HepG2 (cell line): ENCODE measurements at regions not wholly inside any gene's neighbourhood (a gene's known extent, or its start where the extent isn't known, plus 50 kb on each side); places are given as distances from the start of the nearest gene placed in this dataset.

ENCODE experiments used
- ATAC-seq: fragments of 200-7000 bp; cut with Tn5 transposase; 3 replicates; pipeline ENCODE4 v1.9.1; 2020; ENCODE audit warnings: mild to moderate bottlenecking, moderate library complexity
- BruUV-seq: library from RNA; stranded (reverse); fragments of 400-500 nt; replicated peaks from 2 replicates; lab custom pipeline; 2021; lab: Mats Ljungman, UMichigan
- CTCF ChIA-PET: fragments of 300-600 bp; formaldehyde crosslinking; extraction: SDS; loops from one replicate; lab custom pipeline; 2021; ENCODE audit warnings: low total read pairs, inconsistent platforms, low intra/inter-chr PET ratio; lab: Yijun Ruan, JAX
- POLR2A ChIA-PET: fragments of 350-600 bp; sonication (Branson Sonifier 250); formaldehyde crosslinking; loops from one replicate; lab custom pipeline; 2020; ENCODE audit warnings: antibody characterized with exemption, inconsistent platforms; lab: Yijun Ruan, JAX
- DNase-seq: peaks from one replicate; pipeline ENCODE4 v3.0.0-alpha.2; 2015; ENCODE audit warnings: low spot score
- FAIRE-seq: peaks from 3 replicates; lab custom pipeline; 2011; peaks lifted over from hg19 to GRCh38; lab: Jason Lieb, UNC
- H2AFZ ChIP-seq: one replicate; pipeline ENCODE4 v1.6.1; 2011; ENCODE audit warnings: low read length, inconsistent platforms
- H3K27ac ChIP-seq: fragments of 300-600 bp; 3 replicates; pipeline ENCODE4 v1.8.0; 2011; ENCODE audit warnings: mixed run types, mild to moderate bottlenecking, mixed read lengths, low read length, inconsistent platforms; ENCODE audit not compliant: insufficient read depth; ENCODE audit errors: extremely low read length
- H3K27me3 ChIP-seq, 2 experiments: fragments of 200-600 bp in 1 of 2; 2 replicates in 1 of 2; 3 replicates in 1 of 2; pipeline versions ENCODE4 v1.6.0 to v1.8.0; 2011; ENCODE audit warnings: low read length in 2 of 2, mild to moderate bottlenecking in 2 of 2, moderate library complexity in 2 of 2, inconsistent platforms in 1 of 2; ENCODE audit not compliant: insufficient read depth in 2 of 2, control insufficient read depth in 1 of 2
- H3K36me3 ChIP-seq, 2 experiments: fragments of 200-600 bp in 1 of 2; replicated peaks in 1 of 2; 2 replicates in 1 of 2; 3 replicates in 1 of 2; pipeline versions ENCODE4 v1.5.1 to v1.8.0; 2011; ENCODE audit warnings: low read length in 2 of 2, inconsistent platforms in 1 of 2; ENCODE audit not compliant: insufficient read depth in 2 of 2, control insufficient read depth in 1 of 2
- H3K4me1 ChIP-seq: 2 replicates; pipeline ENCODE4 v1.5.1; 2012; ENCODE audit warnings: low read length, inconsistent platforms; ENCODE audit not compliant: insufficient read depth
- H3K4me2 ChIP-seq: 2 replicates; pipeline ENCODE4 v1.6.0; 2011; ENCODE audit warnings: low read depth, low read length, inconsistent platforms
- H3K4me3 ChIP-seq, 3 experiments: fragments of 200-600 bp in 1 of 3; sonication (generic), shearing (Covaris generic) in 1 of 3; replicated peaks in 1 of 3; 2 replicates each; pipeline ENCODE4 v1.5.1; 2011 to 2016; ENCODE audit warnings: low read length in 3 of 3, inconsistent platforms in 2 of 3, low read depth in 2 of 3, mild to moderate bottlenecking in 2 of 3, control low read depth in 1 of 3, mixed read lengths in 1 of 3; ENCODE audit not compliant: insufficient read depth in 1 of 3
- H3K79me2 ChIP-seq: one replicate; pipeline ENCODE4 v1.6.1; 2011; ENCODE audit warnings: low read length, inconsistent platforms; ENCODE audit not compliant: insufficient read depth
- H3K9ac ChIP-seq: 2 replicates; pipeline ENCODE4 v1.6.0; 2011; ENCODE audit warnings: mild to moderate bottlenecking, low read depth, low read length, inconsistent platforms; ENCODE audit not compliant: insufficient read depth
- H3K9me3 ChIP-seq: 2 replicates; pipeline ENCODE4 v1.5.1; 2012; ENCODE audit warnings: mild to moderate bottlenecking, low read length
- H4K20me1 ChIP-seq: 2 replicates; pipeline ENCODE4 v1.6.0; 2011; ENCODE audit warnings: inconsistent platforms, mild to moderate bottlenecking, low read length, moderate library complexity; ENCODE audit not compliant: insufficient read depth
- ADNP ChIP-seq: sonication (generic); formaldehyde crosslinking; IDR thresholded peaks from 2 replicates; pipeline ENCODE4 v1.4.0; 2020; ENCODE audit warnings: missing genetic modification reagents
- CBFB ChIP-seq: sonication (generic); formaldehyde crosslinking; IDR thresholded peaks from 2 replicates; pipeline ENCODE4 v1.4.0; 2020; ENCODE audit warnings: missing genetic modification reagents
- CCDC6 ChIP-seq: sonication (generic); formaldehyde crosslinking; IDR thresholded peaks from 2 replicates; pipeline ENCODE4 v1.8.1; 2022; ENCODE audit warnings: mild to moderate bottlenecking, missing genetic modification reagents, moderate library complexity
- EZH2 ChIP-seq: conservative IDR thresholded peaks from 2 replicates; pipeline ENCODE4 v1.6.1; 2012; ENCODE audit warnings: mild to moderate bottlenecking, low read depth, low read length, moderate library complexity
- HCFC1 ChIP-seq: fragments of 150-350 bp; IDR thresholded peaks from 2 replicates; pipeline ENCODE4 v1.6.1; 2014; ENCODE audit warnings: low read depth, low read length
- IKZF5 ChIP-seq: IDR thresholded peaks from 2 replicates; pipeline ENCODE4 v1.6.1; 2018; ENCODE audit warnings: missing genetic modification reagents, mild to moderate bottlenecking, missing compliant biosample characterization
- RBAK ChIP-seq: sonication (generic); formaldehyde crosslinking; IDR thresholded peaks from 2 replicates; pipeline ENCODE4 v1.5.1; 2020; ENCODE audit warnings: mild to moderate bottlenecking, missing genetic modification reagents
- RELA ChIP-seq: sonication (generic); formaldehyde crosslinking; IDR thresholded peaks from 2 replicates; pipeline ENCODE4 v1.4.0; 2020; ENCODE audit warnings: missing genetic modification reagents
- RFXAP ChIP-seq: sonication (generic); formaldehyde crosslinking; IDR thresholded peaks from 2 replicates; pipeline ENCODE4 v1.4.0; 2020; ENCODE audit warnings: missing genetic modification reagents, borderline replicate concordance
- ZNF326 ChIP-seq: sonication (generic); formaldehyde crosslinking; IDR thresholded peaks from 2 replicates; pipeline ENCODE4 v1.4.0; 2020; ENCODE audit warnings: missing genetic modification reagents, borderline replicate concordance
- ZNF841 ChIP-seq: sonication (generic); formaldehyde crosslinking; IDR thresholded peaks from 2 replicates; pipeline ENCODE4 v1.8.1; 2023; ENCODE audit warnings: missing genetic modification reagents, borderline replicate concordance
- WGBS: methylation state at CpG from one replicate; pipeline ENCODE4 v1.1.6; 2017; ENCODE audit warnings: low lambda C conversion rate; 5-methylcytosine and 5-hydroxymethylcytosine counted together
- in situ Hi-C: cut with HindIII; loops from 2 replicates; pipeline ENCODE4 v1.10.0; 2017; ENCODE audit warnings: low pct_unique_long_range_greater_than_20kb; ENCODE audit not compliant: extremely low pct_ligation_motif_present
- intact Hi-C: fragments of 100-400 bp; cut with micrococcal nuclease; formaldehyde crosslinking; loops from one replicate; pipeline ENCODE4 v1.10.0; 2022; ENCODE audit not compliant: unreplicated experiment

GRCh38 chr2:16136461-16137035 lies 196.2 kb downstream of the MYCN start:
- H3K4me1 ChIP-seq, result no peaks in the 10 kb centered on the region
- ATAC-seq, result no peak
- H3K79me2 ChIP-seq, result no peaks in the 10 kb centered on the region
- no peak overlapping the region for H3K27ac ChIP-seq
- no peak overlapping the region for H3K9ac ChIP-seq
- TF ChIP-seq HCFC1, result no peak
- TF ChIP-seq CBFB (CRISPR knock-in tag), result no peak
- TF ChIP-seq RFXAP (CRISPR knock-in tag), result no peak
- no peak for TF ChIP-seq RELA
- no peak for TF ChIP-seq EZH2
- no peak for TF ChIP-seq ADNP (CRISPR knock-in tag)
- TF ChIP-seq CCDC6, result no peak
- TF ChIP-seq ZNF326, result no peak
- no peak for TF ChIP-seq RBAK
- no peak for TF ChIP-seq IKZF5
- no peak for TF ChIP-seq ZNF841
- no TSS peak for BruUV-seq
- no peaks in the 10 kb centered on the region for H3K27me3 ChIP-seq
- no peaks in the 10 kb centered on the region for H3K36me3 ChIP-seq
- no peak for FAIRE-seq
- in situ Hi-C loops, result no loop called here
- DNase-seq, result no peak
- H4K20me1 ChIP-seq, result no peaks in the 10 kb centered on the region
- H3K9me3 ChIP-seq, result no peaks in the 10 kb centered on the region
- WGBS, result 3% methylated on average over 3 of the region's 3 CpGs
- H3K4me3 ChIP-seq, result no peak overlapping the region
- POLR2A ChIA-PET, result no interaction called here
- no peak overlapping the region for H3K4me2 ChIP-seq
- intact Hi-C loops, result no loop called here
- no peak overlapping the region for H2AFZ ChIP-seq
- CTCF ChIA-PET, result no interaction called here
